Peyer's patch (tissue), 4 donors: ENCODE measurements at regions not wholly inside any gene's neighbourhood (a gene's known extent, or its start where the extent isn't known, plus 50 kb on each side); places are given as distances from the start of the nearest gene placed in this dataset.

Source experiments
- POLR2A ChIP-seq, 2 donors: fragments of 450-650 bp; IDR thresholded peaks; one replicate each; pipeline ENCODE4 v1.5.1; 2017; ENCODE audit warnings: antibody characterized with exemption in 2 of 2, mild to moderate bottlenecking in 2 of 2, moderate library complexity in 2 of 2
- TF ChIP-seq, protein P1 (sequence below), 6 experiments: fragments of 450-650 bp in 4 of 6; fragments of 200-600 bp in 2 of 6; sonication (generic) in 1 of 6; IDR thresholded peaks; one replicate each; pipeline ENCODE4 v1.5.1; 2017 to 2019; ENCODE audit warnings: antibody characterized with exemption in 6 of 6, mild to moderate bottlenecking in 3 of 6, moderate library complexity in 1 of 6

DNA sequence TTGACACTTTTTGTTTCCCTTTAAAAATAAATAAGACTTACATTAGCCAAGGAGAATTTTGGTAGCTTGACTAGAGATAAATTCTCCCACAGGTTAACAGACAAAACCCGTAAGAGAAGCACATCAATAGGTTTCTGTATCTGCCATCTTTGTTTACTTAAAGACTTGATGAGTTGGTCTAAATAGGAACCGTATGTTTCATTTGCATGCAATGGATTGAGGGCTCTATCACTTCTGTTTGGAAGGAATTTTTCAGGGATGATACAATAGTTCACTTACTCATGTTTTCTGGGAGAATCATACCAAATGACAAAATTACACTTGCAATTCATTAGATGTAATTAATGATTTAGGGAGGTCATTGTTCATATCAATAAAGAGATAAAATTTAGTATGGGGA is 631.5 kb upstream of the NR2F2 start:
- TF ChIP-seq, protein P1, sequence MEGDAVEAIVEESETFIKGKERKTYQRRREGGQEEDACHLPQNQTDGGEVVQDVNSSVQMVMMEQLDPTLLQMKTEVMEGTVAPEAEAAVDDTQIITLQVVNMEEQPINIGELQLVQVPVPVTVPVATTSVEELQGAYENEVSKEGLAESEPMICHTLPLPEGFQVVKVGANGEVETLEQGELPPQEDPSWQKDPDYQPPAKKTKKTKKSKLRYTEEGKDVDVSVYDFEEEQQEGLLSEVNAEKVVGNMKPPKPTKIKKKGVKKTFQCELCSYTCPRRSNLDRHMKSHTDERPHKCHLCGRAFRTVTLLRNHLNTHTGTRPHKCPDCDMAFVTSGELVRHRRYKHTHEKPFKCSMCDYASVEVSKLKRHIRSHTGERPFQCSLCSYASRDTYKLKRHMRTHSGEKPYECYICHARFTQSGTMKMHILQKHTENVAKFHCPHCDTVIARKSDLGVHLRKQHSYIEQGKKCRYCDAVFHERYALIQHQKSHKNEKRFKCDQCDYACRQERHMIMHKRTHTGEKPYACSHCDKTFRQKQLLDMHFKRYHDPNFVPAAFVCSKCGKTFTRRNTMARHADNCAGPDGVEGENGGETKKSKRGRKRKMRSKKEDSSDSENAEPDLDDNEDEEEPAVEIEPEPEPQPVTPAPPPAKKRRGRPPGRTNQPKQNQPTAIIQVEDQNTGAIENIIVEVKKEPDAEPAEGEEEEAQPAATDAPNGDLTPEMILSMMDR (IDR thresholded peaks at IDR 0.05): no peak
- no peak for TF ChIP-seq POLR2A (IDR thresholded peaks at IDR 0.05)
